Adipocyte (in vitro differentiated cells): ENCODE measurements at regions not wholly inside any gene's neighbourhood (a gene's known extent, or its start where the extent isn't known, plus 50 kb on each side); places are given as distances from the start of the nearest gene placed in this dataset.
"Not testable (repeated sequence)": the region's sequence is repeated elsewhere in the genome, so short reads cannot be mapped to it uniquely, and the experiment has no call there.

Source experiments
- DNase-seq: peaks from one replicate; pipeline ENCODE4 v3.0.0-alpha.2; 2015; ENCODE audit warnings: low read depth
- H3K27me3 ChIP-seq: replicated peaks from 2 replicates; pipeline ENCODE4 v1.7.0; 2013; ENCODE audit warnings: mild to moderate bottlenecking, low read length, moderate library complexity; ENCODE audit not compliant: control insufficient read depth, insufficient read depth
- H3K36me3 ChIP-seq: 2 replicates; pipeline ENCODE4 v1.7.0; 2013; ENCODE audit warnings: low read length, mild to moderate bottlenecking, moderate library complexity; ENCODE audit not compliant: control insufficient read depth, insufficient read depth, severe bottlenecking
- H3K4me1 ChIP-seq: 2 replicates; pipeline ENCODE4 v1.7.0; 2013; ENCODE audit warnings: mild to moderate bottlenecking, low read length, moderate library complexity; ENCODE audit not compliant: control insufficient read depth, insufficient read depth
- H3K4me3 ChIP-seq: 2 replicates; pipeline ENCODE4 v1.7.0; 2013; ENCODE audit warnings: mild to moderate bottlenecking, low read length, moderate library complexity
- H3K9ac ChIP-seq: 2 replicates; pipeline ENCODE4 v1.7.0; 2013; ENCODE audit warnings: mild to moderate bottlenecking, low read length, moderate library complexity
- H3K9me3 ChIP-seq: 2 replicates; pipeline ENCODE4 v1.7.0; 2013; ENCODE audit warnings: mild to moderate bottlenecking, low read length, moderate library complexity; ENCODE audit not compliant: control insufficient read depth

GRCh38 chr4:100876546-100876945 lies 358.7 kb upstream of the EMCN start:
- Histone ChIP-seq H3K27me3 (no peaks in the 10 kb centered on the region), H3K36me3 (no peaks in the 10 kb centered on the region), H3K9me3 (no peaks in the 10 kb centered on the region), H3K9ac (no peak overlapping the region), H3K4me1 (no peaks in the 10 kb centered on the region), H3K4me3 (no peak overlapping the region)
- DNase-seq = no peak

- Histone ChIP-seq H3K9me3 (no peaks in the 10 kb centered on the region), H3K4me3 (no peak overlapping the region), H3K4me1 (no peaks in the 10 kb centered on the region), H3K9ac (no peak overlapping the region), H3K27me3 (no peaks in the 10 kb centered on the region), H3K36me3 (no peaks in the 10 kb centered on the region)
- no peak for DNase-seq
Observed at GRCh38 chr4:100875296-100876068, 357.7 kb upstream of the EMCN start.

GRCh38 chr4:100872811-100873210 lies 355.0 kb upstream of the EMCN start:
- H3K36me3 ChIP-seq = no peaks in the 10 kb centered on the region

GRCh38 chr4:100870940-100871772 lies 353.3 kb upstream of the EMCN start:
- no peaks in the 10 kb centered on the region for H3K9me3 ChIP-seq
- no peak overlapping the region for H3K4me3 ChIP-seq
- no peak overlapping the region for H3K9ac ChIP-seq
- H3K27me3 ChIP-seq = no peaks in the 10 kb centered on the region
- H3K36me3 ChIP-seq = no peaks in the 10 kb centered on the region
- no peak for DNase-seq
- no peaks in the 10 kb centered on the region for H3K4me1 ChIP-seq

More at GRCh38 chr4:100872811-100873210, 355.0 kb upstream of the EMCN start:
- no peak for DNase-seq
- no peaks in the 10 kb centered on the region for H3K4me1 ChIP-seq
- no peaks in the 10 kb centered on the region for H3K27me3 ChIP-seq
- no peak overlapping the region for H3K9ac ChIP-seq
- H3K9me3 ChIP-seq = no peaks in the 10 kb centered on the region
- H3K4me3 ChIP-seq = no peak overlapping the region

- no peak for DNase-seq
- H3K9ac ChIP-seq = no peak overlapping the region
- H3K36me3 ChIP-seq = no peaks in the 10 kb centered on the region
- no peaks in the 10 kb centered on the region for H3K4me1 ChIP-seq
- no peak overlapping the region for H3K4me3 ChIP-seq
- H3K9me3 ChIP-seq = no peaks in the 10 kb centered on the region
- H3K27me3 ChIP-seq = no peaks in the 10 kb centered on the region
Observed at GRCh38 chr4:100869276-100869675, 351.5 kb upstream of the EMCN start.

GRCh38 chr4:100868281-100868680 lies 350.5 kb upstream of the EMCN start:
- H3K36me3 ChIP-seq, H3K4me3 ChIP-seq, DNase-seq, H3K4me1 ChIP-seq, H3K9me3 ChIP-seq, H3K9ac ChIP-seq, H3K27me3 ChIP-seq: not testable (repeated sequence)

- Histone ChIP-seq H3K27me3 (no peaks in the 10 kb centered on the region), H3K4me3 (no peak overlapping the region), H3K36me3 (no peaks in the 10 kb centered on the region), H3K9ac (no peak overlapping the region), H3K9me3 (no peaks in the 10 kb centered on the region), H3K4me1 (no peaks in the 10 kb centered on the region)
- no peak for DNase-seq
Observed at GRCh38 chr4:100852326-100852725, 334.5 kb upstream of the EMCN start.

- Histone ChIP-seq H3K9me3 (no peaks in the 10 kb centered on the region), H3K36me3 (no peaks in the 10 kb centered on the region)
- DNase-seq = no peak
Observed at GRCh38 chr4:100849319-100849718, 331.5 kb upstream of the EMCN start.

GRCh38 chr4:100848841-100849240 lies 331.0 kb upstream of the EMCN start:
- H3K27me3 ChIP-seq = no peaks in the 10 kb centered on the region
- no peak for DNase-seq
- no peaks in the 10 kb centered on the region for H3K36me3 ChIP-seq
- no peaks in the 10 kb centered on the region for H3K9me3 ChIP-seq
- H3K4me3 ChIP-seq = no peak overlapping the region
- H3K9ac ChIP-seq = no peak overlapping the region
- no peaks in the 10 kb centered on the region for H3K4me1 ChIP-seq

More at GRCh38 chr4:100849319-100849718, 331.5 kb upstream of the EMCN start:
- no peaks in the 10 kb centered on the region for H3K27me3 ChIP-seq
- H3K4me1 ChIP-seq = no peaks in the 10 kb centered on the region
- H3K4me3 ChIP-seq = no peak overlapping the region
- H3K9ac ChIP-seq = no peak overlapping the region

- DNase-seq = no peak
- Histone ChIP-seq H3K4me1 (no peaks in the 10 kb centered on the region), H3K9me3 (no peaks in the 10 kb centered on the region), H3K27me3 (no peaks in the 10 kb centered on the region), H3K9ac (no peak overlapping the region), H3K36me3 (no peaks in the 10 kb centered on the region), H3K4me3 (no peak overlapping the region)
Observed at GRCh38 chr4:100843910-100844309, 326.1 kb upstream of the EMCN start.

GRCh38 chr4:100842856-100843255 lies 325.0 kb upstream of the EMCN start:
- Histone ChIP-seq H3K27me3 (no peaks in the 10 kb centered on the region), H3K9me3 (no peaks in the 10 kb centered on the region), H3K4me1 (no peaks in the 10 kb centered on the region), H3K9ac (no peak overlapping the region), H3K36me3 (no peaks in the 10 kb centered on the region), H3K4me3 (no peak overlapping the region)
- no peak for DNase-seq
